ENCODE measurements at regions not wholly inside any gene's neighbourhood (a gene's known extent, or its start where the extent isn't known, plus 50 kb on each side); places are given as distances from the start of the nearest gene placed in this dataset.

- ATAC-seq (no peak), DNase-seq (ENCODE audit: low spot score) (no peak), FAIRE-seq (no peak)
- H3K4me3 ChIP-seq (replicated peaks in 1 of 3; ENCODE audit: insufficient read depth in 1 of 3, low read depth in 2 of 3, low read length in 3 of 3) = no peak overlapping the region
- POLR2A ChIA-PET = no interaction called here
- no peaks in the 10 kb centered on the region for H3K79me2 ChIP-seq (ENCODE audit: insufficient read depth, low read length)
- no peaks in the 10 kb centered on the region for H3K36me3 ChIP-seq (replicated peaks in 1 of 2; ENCODE audit: control insufficient read depth in 1 of 2, insufficient read depth in 2 of 2, low read length in 2 of 2)
- H3K4me1 ChIP-seq (ENCODE audit: insufficient read depth, low read length) = peaks cover 5% of the 10 kb centered on the region
- H3K4me2 ChIP-seq (ENCODE audit: low read depth, low read length) = no peak overlapping the region
- CTCF ChIA-PET (ENCODE audit: low intra/inter-chr PET ratio, low total read pairs) = no interaction called here
- TF ChIP-seq MAFF (IDR thresholded peaks at IDR 0.05; ENCODE audit: low read depth, low read length) (peak; percentile 86), ZNF570 (CRISPR knock-in tag; IDR thresholded peaks at IDR 0.05; ENCODE audit: borderline replicate concordance) (no peak), MAFK (conservative IDR thresholded peaks at IDR 0.05 in 1 of 2, IDR thresholded peaks at IDR 0.05 in 1 of 2; ENCODE audit: low read length in 2 of 2) (peak; percentile 86 to 93), ZNF878 (CRISPR knock-in tag; IDR thresholded peaks at IDR 0.05) (no peak)
- intact Hi-C loops (cut with micrococcal nuclease; ENCODE audit: unreplicated experiment) = no loop called here
- no peak overlapping the region for H3K27ac ChIP-seq (ENCODE audit: extremely low read length, insufficient read depth, low read length)
- H3K27me3 ChIP-seq (ENCODE audit: control insufficient read depth in 1 of 2, insufficient read depth in 2 of 2, low read length in 2 of 2) = peaks cover 0 to 3% of the 10 kb centered on the region in 2 experiments; a peak in 2 of 5 replicates
- in situ Hi-C loops (cut with HindIII; ENCODE audit: extremely low pct_ligation_motif_present, low pct_unique_long_range_greater_than_20kb) = no loop called here
- H4K20me1 ChIP-seq (ENCODE audit: insufficient read depth, low read length) = no peaks in the 10 kb centered on the region
- no peak overlapping the region for H2AFZ ChIP-seq (ENCODE audit: low read length)
- H3K9ac ChIP-seq (ENCODE audit: insufficient read depth, low read depth, low read length) = no peak overlapping the region
- 12% methylated on average over 3 of the region's 3 CpGs for WGBS (ENCODE audit: low lambda C conversion rate)
- no peaks in the 10 kb centered on the region for H3K9me3 ChIP-seq (ENCODE audit: low read length)
- no TSS peak for BruUV-seq (replicated peaks)
Measured at GRCh38 chr14:38873941-38874612, 229.0 kb downstream of the SEC23A start.

DNA sequence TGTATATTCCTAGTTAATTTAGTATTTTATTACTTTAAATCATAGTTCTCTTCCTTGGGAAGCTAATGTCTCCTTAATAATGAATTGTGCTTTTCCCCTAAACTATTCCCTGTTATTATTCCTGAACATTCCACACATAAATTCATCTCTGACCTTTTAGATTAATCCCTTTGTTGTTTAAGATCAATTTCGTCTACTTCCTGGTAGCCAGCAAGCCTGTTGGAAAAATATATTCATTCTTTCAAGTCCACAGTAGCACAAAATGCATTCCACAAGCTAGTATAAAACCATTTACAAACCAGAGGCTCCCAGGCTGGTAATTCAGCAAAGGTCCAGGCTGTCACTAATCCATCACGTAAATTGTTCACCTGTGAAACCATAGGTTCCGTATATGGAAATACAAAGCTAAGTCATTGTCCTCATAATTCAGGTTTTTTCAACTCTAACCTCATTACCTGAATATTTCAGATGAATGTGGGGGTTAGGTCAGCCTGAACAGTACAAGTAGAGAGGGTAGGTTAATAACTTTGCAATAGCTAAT lies 232.7 kb downstream of the SEC23A start:
- in situ Hi-C loops (cut with HindIII; ENCODE audit: extremely low pct_ligation_motif_present, low pct_unique_long_range_greater_than_20kb) (no loop called here), intact Hi-C loops (cut with micrococcal nuclease; ENCODE audit: unreplicated experiment) (no loop called here)
- FAIRE-seq = no peak
- DNase-seq (ENCODE audit: low spot score) = no peak
- WGBS (ENCODE audit: low lambda C conversion rate) = 48% methylated on average over 3 of the region's 3 CpGs
- BruUV-seq (replicated peaks) = no TSS peak
- TF ChIP-seq ZHX2 (IDR thresholded peaks at IDR 0.05; ENCODE audit: low read depth) = no peak
- 0 out of 2 replicates have a peak, but pooled peaks have one; percentile 22 for TF ChIP-seq ZHX2 (CRISPR knock-in tag; IDR thresholded peaks at IDR 0.05; ENCODE audit: borderline replicate concordance)
- no peak for TF ChIP-seq ZNF772 (CRISPR knock-in tag; IDR thresholded peaks at IDR 0.05)
- TF ChIP-seq ZNF782 (CRISPR knock-in tag; IDR thresholded peaks at IDR 0.05; ENCODE audit: borderline replicate concordance) = no peak
- TF ChIP-seq ZNF496 (CRISPR knock-in tag; IDR thresholded peaks at IDR 0.05; ENCODE audit: insufficient replicate concordance) = no peak
- no peak for TF ChIP-seq GTF2F1 (IDR thresholded peaks at IDR 0.05; ENCODE audit: low read length)
- TF ChIP-seq ZNF224 (CRISPR knock-in tag; IDR thresholded peaks at IDR 0.05) = no peak
- TF ChIP-seq, protein P1, sequence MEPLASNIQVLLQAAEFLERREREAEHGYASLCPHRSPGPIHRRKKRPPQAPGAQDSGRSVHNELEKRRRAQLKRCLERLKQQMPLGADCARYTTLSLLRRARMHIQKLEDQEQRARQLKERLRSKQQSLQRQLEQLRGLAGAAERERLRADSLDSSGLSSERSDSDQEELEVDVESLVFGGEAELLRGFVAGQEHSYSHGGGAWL (CRISPR knock-in tag; IDR thresholded peaks at IDR 0.05) = no peak
- TF ChIP-seq NR2F2 (IDR thresholded peaks at IDR 0.05; ENCODE audit: borderline replicate concordance, low read depth) = no peak
- Histone ChIP-seq H3K4me3 (replicated peaks in 1 of 3; ENCODE audit: insufficient read depth in 1 of 3, low read depth in 2 of 3, low read length in 3 of 3) (no peak overlapping the region), H3K4me2 (ENCODE audit: low read depth, low read length) (no peak overlapping the region), H4K20me1 (ENCODE audit: insufficient read depth, low read length) (no peaks in the 10 kb centered on the region), H3K79me2 (ENCODE audit: insufficient read depth, low read length) (no peaks in the 10 kb centered on the region), H3K9me3 (ENCODE audit: low read length) (no peaks in the 10 kb centered on the region), H3K9ac (ENCODE audit: insufficient read depth, low read depth, low read length) (no peak overlapping the region), H3K36me3 (replicated peaks in 1 of 2; ENCODE audit: control insufficient read depth in 1 of 2, insufficient read depth in 2 of 2, low read length in 2 of 2) (no peaks in the 10 kb centered on the region), H3K4me1 (ENCODE audit: insufficient read depth, low read length) (peaks cover 19% of the 10 kb centered on the region), H2AFZ (ENCODE audit: low read length) (no peak overlapping the region), H3K27me3 (ENCODE audit: control insufficient read depth in 1 of 2, insufficient read depth in 2 of 2, low read length in 2 of 2) (peaks cover 0 to 8% of the 10 kb centered on the region in 2 experiments; a peak in 2 of 5 replicates), H3K27ac (ENCODE audit: extremely low read length, insufficient read depth, low read length) (no peak overlapping the region)
- CTCF ChIA-PET (ENCODE audit: low intra/inter-chr PET ratio, low total read pairs) = no interaction called here
- POLR2A ChIA-PET = no interaction called here
- no peak for ATAC-seq

Measured in HepG2 (cell line).